ENCODE measurements at regions not wholly inside any gene's neighbourhood (a gene's known extent, or its start where the extent isn't known, plus 50 kb on each side); places are given as distances from the start of the nearest gene placed in this dataset.

DNA sequence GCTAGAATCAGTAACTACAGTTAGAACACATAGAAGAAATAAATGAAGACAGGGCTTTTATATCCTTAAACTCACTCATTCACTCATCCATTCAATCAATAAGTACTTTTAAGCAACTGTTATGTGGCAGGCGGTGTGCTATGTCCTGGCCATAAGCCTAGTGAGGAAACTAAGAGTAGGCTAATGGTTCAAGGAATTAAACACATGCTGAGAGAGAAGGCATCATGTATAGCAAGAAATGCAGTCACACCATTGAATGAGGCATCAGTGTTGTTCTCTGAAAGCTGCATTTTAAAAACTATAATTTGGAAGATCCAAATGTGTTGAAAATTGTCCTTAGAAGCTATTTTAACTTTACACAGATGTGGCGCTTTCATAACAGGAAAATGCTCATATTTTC, 86.5 kb upstream of the DTNA start:
- TF ChIP-seq, protein P1, sequence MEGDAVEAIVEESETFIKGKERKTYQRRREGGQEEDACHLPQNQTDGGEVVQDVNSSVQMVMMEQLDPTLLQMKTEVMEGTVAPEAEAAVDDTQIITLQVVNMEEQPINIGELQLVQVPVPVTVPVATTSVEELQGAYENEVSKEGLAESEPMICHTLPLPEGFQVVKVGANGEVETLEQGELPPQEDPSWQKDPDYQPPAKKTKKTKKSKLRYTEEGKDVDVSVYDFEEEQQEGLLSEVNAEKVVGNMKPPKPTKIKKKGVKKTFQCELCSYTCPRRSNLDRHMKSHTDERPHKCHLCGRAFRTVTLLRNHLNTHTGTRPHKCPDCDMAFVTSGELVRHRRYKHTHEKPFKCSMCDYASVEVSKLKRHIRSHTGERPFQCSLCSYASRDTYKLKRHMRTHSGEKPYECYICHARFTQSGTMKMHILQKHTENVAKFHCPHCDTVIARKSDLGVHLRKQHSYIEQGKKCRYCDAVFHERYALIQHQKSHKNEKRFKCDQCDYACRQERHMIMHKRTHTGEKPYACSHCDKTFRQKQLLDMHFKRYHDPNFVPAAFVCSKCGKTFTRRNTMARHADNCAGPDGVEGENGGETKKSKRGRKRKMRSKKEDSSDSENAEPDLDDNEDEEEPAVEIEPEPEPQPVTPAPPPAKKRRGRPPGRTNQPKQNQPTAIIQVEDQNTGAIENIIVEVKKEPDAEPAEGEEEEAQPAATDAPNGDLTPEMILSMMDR (IDR thresholded peaks at IDR 0.05), result no peak
- no peak for TF ChIP-seq POLR2AphosphoS5 (IDR thresholded peaks at IDR 0.05; ENCODE audit: low read depth, low read length)
- TF ChIP-seq, protein P2, sequence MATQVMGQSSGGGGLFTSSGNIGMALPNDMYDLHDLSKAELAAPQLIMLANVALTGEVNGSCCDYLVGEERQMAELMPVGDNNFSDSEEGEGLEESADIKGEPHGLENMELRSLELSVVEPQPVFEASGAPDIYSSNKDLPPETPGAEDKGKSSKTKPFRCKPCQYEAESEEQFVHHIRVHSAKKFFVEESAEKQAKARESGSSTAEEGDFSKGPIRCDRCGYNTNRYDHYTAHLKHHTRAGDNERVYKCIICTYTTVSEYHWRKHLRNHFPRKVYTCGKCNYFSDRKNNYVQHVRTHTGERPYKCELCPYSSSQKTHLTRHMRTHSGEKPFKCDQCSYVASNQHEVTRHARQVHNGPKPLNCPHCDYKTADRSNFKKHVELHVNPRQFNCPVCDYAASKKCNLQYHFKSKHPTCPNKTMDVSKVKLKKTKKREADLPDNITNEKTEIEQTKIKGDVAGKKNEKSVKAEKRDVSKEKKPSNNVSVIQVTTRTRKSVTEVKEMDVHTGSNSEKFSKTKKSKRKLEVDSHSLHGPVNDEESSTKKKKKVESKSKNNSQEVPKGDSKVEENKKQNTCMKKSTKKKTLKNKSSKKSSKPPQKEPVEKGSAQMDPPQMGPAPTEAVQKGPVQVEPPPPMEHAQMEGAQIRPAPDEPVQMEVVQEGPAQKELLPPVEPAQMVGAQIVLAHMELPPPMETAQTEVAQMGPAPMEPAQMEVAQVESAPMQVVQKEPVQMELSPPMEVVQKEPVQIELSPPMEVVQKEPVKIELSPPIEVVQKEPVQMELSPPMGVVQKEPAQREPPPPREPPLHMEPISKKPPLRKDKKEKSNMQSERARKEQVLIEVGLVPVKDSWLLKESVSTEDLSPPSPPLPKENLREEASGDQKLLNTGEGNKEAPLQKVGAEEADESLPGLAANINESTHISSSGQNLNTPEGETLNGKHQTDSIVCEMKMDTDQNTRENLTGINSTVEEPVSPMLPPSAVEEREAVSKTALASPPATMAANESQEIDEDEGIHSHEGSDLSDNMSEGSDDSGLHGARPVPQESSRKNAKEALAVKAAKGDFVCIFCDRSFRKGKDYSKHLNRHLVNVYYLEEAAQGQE (IDR thresholded peaks at IDR 0.05; ENCODE audit: insufficient read depth in 1 of 2, low read depth in 2 of 2, low read length in 1 of 2), result no peak
- TF ChIP-seq TCF7L2 (IDR thresholded peaks at IDR 0.05; ENCODE audit: low read depth, low read length), result no peak

Measured in Panc1 (cell line).